CD1c-positive myeloid dendritic cell (primary cell): ENCODE measurements at regions not wholly inside any gene's neighbourhood (a gene's known extent, or its start where the extent isn't known, plus 50 kb on each side); places are given as distances from the start of the nearest gene placed in this dataset.

Experiments
- DNase-seq: peaks from one replicate; pipeline ENCODE4 v3.0.0-alpha.2; 2016; ENCODE audit errors: extremely low spot score

- DNase-seq: peak; percentile 27
Observed at GRCh38 chr12:89995870-89996269, 287.2 kb upstream of the ATP2B1 start.

GRCh38 chr12:89994911-89995310 lies 286.3 kb upstream of the ATP2B1 start:
- DNase-seq: no peak

GRCh38 chr12:89993632-89994031 lies 285.0 kb upstream of the ATP2B1 start:
- no peak for DNase-seq

GRCh38 chr12:89992668-89993451 lies 284.2 kb upstream of the ATP2B1 start:
- peak; percentile 54 for DNase-seq

GRCh38 chr12:89991807-89992590 lies 283.4 kb upstream of the ATP2B1 start:
- DNase-seq: peak; percentile 41

- DNase-seq: no peak
Observed at GRCh38 chr12:89988188-89988915, 279.7 kb upstream of the ATP2B1 start.

GRCh38 chr12:89985935-89986334 lies 277.3 kb upstream of the ATP2B1 start:
- no peak for DNase-seq

- no peak for DNase-seq
Observed at GRCh38 chr12:89984846-89985245, 276.2 kb upstream of the ATP2B1 start.

- DNase-seq: peak; percentile 30
Observed at GRCh38 chr12:89983622-89984021, 275.0 kb upstream of the ATP2B1 start.

- peak; percentile 72 for DNase-seq
Observed at GRCh38 chr12:89980236-89980635, 271.6 kb upstream of the ATP2B1 start.

- DNase-seq: no peak
Observed at GRCh38 chr12:89977405-89978085, 268.9 kb upstream of the ATP2B1 start.

- DNase-seq: no peak
Observed at GRCh38 chr12:89976866-89977265, 268.2 kb upstream of the ATP2B1 start.

- no peak for DNase-seq
Observed at GRCh38 chr12:89975574-89975973, 266.9 kb upstream of the ATP2B1 start.

GRCh38 chr12:89971880-89972279 lies 263.2 kb upstream of the ATP2B1 start:
- DNase-seq: no peak

GRCh38 chr12:89970722-89971121 lies 262.1 kb upstream of the ATP2B1 start:
- DNase-seq: no peak

GRCh38 chr12:89969093-89969492 lies 260.5 kb upstream of the ATP2B1 start:
- DNase-seq: no peak

- peak; percentile 68 for DNase-seq
Observed at GRCh38 chr12:89968151-89968700, 259.6 kb upstream of the ATP2B1 start.

GRCh38 chr12:89966495-89967240 lies 258.0 kb upstream of the ATP2B1 start:
- peak; percentile 17 for DNase-seq

GRCh38 chr12:89965993-89966392 lies 257.4 kb upstream of the ATP2B1 start:
- no peak for DNase-seq

GRCh38 chr12:89962648-89963047 lies 254.0 kb upstream of the ATP2B1 start:
- DNase-seq: peak; percentile 16
